Neural crest cell (in vitro differentiated cells): ENCODE measurements at regions not wholly inside any gene's neighbourhood (a gene's known extent, or its start where the extent isn't known, plus 50 kb on each side); places are given as distances from the start of the nearest gene placed in this dataset.

Experiments
- DNase-seq: peaks from one replicate; pipeline ENCODE4 v3.0.0; 2021; ENCODE audit warnings: low read depth, mixed read lengths, low spot score
- H3K27ac Mint-ChIP-seq: one replicate; pipeline ENCODE4 v1.8.0; 2021; ENCODE audit warnings: mild to moderate bottlenecking, mixed read lengths; ENCODE audit not compliant: unreplicated experiment
- H3K27me3 Mint-ChIP-seq: 2 replicates; pipeline ENCODE4 v1.8.0; 2021; ENCODE audit warnings: low read depth, mild to moderate bottlenecking, mixed read lengths
- H3K36me3 Mint-ChIP-seq: 2 replicates; pipeline ENCODE4 v1.8.0; 2021; ENCODE audit warnings: low read depth, mild to moderate bottlenecking, mixed read lengths
- H3K4me1 Mint-ChIP-seq: 2 replicates; pipeline ENCODE4 v1.8.0; 2021; ENCODE audit warnings: mixed read lengths
- H3K4me3 Mint-ChIP-seq: one replicate; pipeline ENCODE4 v1.8.0; 2021; ENCODE audit warnings: mild to moderate bottlenecking, mixed read lengths
- H3K9me3 Mint-ChIP-seq: 2 replicates; pipeline ENCODE4 v1.8.0; 2021; ENCODE audit warnings: mixed read lengths
- TF ChIP-seq, protein P1 (sequence below): fragments of 200-600 bp; sonication (generic); conservative IDR thresholded peaks from 2 replicates; pipeline ENCODE4 v1.5.0; 2021; ENCODE audit warnings: antibody characterized with exemption, mild to moderate bottlenecking

DNA sequence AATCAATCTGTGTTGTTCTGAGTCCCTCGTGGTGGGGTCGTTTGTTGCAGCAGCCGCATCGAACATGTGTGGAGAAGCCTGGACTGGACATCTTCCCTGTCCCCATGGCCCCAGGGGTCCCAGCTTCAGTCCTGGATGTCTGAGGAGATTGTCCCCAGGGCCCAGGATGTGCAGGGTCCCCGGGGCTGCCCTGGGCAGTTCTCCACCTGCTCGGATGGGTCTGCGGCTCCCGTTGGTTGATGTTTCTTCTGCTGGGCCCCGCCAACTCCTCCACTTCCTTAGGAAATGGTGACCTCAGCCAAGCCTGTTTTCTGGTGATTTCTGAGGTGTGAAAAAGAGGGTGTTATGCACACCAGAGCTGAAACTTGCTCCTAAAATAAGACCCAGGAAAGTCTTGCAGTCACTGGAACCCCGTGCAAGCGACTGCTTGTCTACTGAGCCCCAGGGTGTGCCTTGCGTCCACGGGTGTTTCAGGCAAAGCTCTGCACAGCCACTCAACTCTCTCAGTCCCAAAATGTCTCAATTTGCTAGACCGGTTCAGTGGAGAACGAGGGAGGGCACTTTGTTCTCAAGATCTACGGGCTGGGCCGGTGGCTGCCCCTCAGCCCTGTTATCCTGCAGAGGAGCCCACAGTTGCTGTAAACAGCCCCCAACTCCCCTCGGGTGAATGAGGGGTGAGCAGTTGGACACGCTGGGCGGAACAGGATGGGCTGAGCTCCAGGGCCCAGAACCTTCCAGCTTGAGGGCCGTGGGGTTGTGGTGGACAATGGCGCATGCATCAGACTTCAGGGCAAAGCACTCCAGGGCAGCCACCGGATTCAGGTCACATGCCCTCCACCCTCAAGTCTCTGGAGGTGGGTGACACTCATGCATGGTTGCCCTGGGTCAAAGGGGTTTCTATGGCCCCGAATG is 66.7 kb upstream of the OLFM1 start:
- no peak for DNase-seq
- peaks cover 8% of the 10 kb centered on the region for H3K4me1 Mint-ChIP-seq
- peaks cover 2% of the 10 kb centered on the region for H3K9me3 Mint-ChIP-seq
- H3K27me3 Mint-ChIP-seq: peaks cover 4% of the 10 kb centered on the region
- TF ChIP-seq, protein P1, sequence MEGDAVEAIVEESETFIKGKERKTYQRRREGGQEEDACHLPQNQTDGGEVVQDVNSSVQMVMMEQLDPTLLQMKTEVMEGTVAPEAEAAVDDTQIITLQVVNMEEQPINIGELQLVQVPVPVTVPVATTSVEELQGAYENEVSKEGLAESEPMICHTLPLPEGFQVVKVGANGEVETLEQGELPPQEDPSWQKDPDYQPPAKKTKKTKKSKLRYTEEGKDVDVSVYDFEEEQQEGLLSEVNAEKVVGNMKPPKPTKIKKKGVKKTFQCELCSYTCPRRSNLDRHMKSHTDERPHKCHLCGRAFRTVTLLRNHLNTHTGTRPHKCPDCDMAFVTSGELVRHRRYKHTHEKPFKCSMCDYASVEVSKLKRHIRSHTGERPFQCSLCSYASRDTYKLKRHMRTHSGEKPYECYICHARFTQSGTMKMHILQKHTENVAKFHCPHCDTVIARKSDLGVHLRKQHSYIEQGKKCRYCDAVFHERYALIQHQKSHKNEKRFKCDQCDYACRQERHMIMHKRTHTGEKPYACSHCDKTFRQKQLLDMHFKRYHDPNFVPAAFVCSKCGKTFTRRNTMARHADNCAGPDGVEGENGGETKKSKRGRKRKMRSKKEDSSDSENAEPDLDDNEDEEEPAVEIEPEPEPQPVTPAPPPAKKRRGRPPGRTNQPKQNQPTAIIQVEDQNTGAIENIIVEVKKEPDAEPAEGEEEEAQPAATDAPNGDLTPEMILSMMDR: no peak
- H3K36me3 Mint-ChIP-seq: no peaks in the 10 kb centered on the region
- no peak overlapping the region for H3K27ac Mint-ChIP-seq
- no peak overlapping the region for H3K4me3 Mint-ChIP-seq

DNA sequence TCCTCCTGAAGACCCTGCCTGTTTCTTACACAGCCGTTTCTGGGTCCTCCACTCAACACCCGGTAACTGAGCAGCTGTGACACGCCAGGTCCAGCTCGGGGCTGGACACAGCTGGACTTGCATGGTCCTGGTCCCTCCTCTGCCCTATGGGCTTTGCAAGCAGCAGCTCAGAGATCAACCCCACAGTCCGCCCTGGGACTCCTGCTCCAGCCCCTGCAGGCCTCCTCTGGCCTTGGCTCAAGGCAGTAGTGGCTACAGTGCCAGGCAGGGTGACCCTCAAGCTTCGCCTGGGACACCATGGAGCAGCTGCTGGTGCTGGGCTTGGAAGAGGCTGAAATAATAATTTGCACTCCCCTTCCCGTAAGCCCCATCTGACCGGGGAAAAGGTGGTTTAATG is 66.1 kb upstream of the OLFM1 start:
- H3K27me3 Mint-ChIP-seq: peaks cover 4% of the 10 kb centered on the region

DNA sequence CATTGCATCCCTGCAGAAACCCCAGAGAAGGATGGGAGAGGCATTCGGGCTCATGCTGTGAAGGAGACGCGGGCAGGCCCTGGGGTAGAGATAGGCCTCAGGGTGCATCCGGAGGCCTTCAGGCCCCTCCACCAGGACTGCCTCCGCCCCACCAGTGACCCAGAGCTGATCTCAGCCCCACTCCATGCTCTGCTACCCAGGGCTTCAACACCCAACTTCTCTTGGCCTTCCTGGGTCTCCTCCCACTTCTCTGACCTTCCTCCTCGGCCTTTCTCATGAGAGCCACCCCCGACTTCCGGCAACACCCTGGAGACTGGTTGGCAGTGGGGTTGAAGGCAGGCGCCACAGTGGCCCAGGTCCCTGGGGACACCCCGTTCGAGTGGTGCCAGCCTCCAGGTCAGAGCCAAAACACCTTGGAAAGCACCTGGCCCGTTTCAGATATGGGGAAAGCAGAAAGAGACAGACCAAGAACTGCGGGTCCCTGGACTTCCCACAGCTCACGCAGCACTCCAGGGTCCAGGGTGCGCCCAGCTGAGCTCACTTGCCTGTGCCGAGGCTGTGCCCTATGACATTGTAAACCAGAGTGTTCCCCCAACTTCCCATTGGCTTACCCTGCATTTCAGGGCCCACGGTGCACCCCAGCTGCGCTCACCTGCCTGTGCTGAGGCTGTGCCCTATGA is 65.1 kb upstream of the OLFM1 start:
- DNase-seq: no peak
- Mint-ChIP-seq H3K4me1 (peaks cover 8% of the 10 kb centered on the region), H3K4me3 (no peak overlapping the region), H3K36me3 (no peaks in the 10 kb centered on the region), H3K27ac (no peak overlapping the region), H3K9me3 (peaks cover 2% of the 10 kb centered on the region), H3K27me3 (peaks cover 6% of the 10 kb centered on the region)
- TF ChIP-seq, protein P1: no peak

More for the DNA sequence above, 66.1 kb upstream of the OLFM1 start:
- Mint-ChIP-seq H3K4me3 (no peak overlapping the region), H3K36me3 (no peaks in the 10 kb centered on the region), H3K27ac (no peak overlapping the region), H3K4me1 (peaks cover 8% of the 10 kb centered on the region), H3K9me3 (peaks cover 2% of the 10 kb centered on the region)
- no peak for DNase-seq
- TF ChIP-seq, protein P1: no peak

DNA sequence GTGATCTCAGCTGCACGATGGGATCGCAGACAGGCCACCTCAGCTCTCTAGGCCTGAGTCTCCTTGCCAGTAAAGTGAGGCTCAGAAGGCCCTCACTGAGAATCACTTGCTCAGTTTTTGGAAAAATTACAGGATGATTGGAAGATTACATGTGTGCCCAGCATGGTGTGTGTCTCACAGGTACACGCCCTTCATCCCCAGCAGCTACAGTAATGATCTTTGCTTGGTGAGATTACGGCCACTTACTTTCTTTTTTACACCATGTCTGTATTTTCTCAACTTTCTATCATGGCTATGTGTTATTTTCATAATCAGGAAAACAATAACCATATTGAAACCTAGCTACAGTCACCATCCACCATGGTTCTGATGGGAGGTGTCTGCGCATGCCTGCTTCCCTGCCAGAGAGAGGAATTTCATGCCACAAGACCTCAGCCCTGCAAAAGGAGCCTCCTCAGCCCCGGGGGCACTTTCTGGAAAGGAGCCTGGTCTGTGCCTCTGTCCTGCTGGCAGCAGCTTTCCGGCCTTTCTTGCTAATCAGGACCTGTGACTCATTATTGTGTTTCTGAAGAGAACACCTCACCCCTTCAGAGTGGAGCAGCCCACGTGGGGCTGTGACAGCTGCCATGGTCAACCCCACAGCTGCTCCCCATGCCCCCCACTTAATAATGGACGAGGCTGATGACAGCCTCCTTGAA is 64.2 kb upstream of the OLFM1 start:
- H3K4me3 Mint-ChIP-seq: no peak overlapping the region
- H3K9me3 Mint-ChIP-seq: peaks cover 2% of the 10 kb centered on the region
- peaks cover 8% of the 10 kb centered on the region for H3K4me1 Mint-ChIP-seq
- H3K27me3 Mint-ChIP-seq: peaks cover 6% of the 10 kb centered on the region
- no peak for DNase-seq
- no peak overlapping the region for H3K27ac Mint-ChIP-seq
- TF ChIP-seq, protein P1: no peak
- H3K36me3 Mint-ChIP-seq: no peaks in the 10 kb centered on the region

DNA sequence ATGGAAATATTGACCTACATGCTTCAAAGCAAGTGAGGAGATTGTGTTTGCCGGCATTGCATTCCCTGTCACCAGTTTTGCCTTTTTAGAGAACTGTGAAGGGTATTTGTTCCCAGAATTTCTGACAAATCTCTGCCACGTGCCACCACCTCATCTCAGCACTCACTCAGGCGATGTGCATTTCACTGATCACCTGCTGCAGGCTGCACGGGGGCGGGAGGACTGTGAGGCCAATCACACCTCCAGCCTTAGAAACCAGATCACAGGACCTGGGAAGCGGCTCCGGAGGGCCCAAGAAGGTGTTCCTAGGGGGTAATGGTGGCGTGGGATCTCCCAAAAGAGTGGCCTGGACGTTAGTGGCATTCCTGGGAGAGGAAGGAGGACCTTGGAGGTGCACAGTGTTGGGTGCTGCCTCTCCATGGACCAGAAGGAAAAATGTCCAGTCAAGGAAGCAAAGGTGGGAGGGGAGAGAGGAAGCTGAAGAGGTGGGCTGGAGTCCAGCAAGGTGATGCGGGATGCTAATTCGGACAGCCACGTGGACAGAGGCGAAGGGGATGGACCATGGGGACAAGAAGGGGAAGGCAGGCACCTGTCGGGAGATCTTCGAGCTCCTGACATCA is 63.6 kb upstream of the OLFM1 start:
- Mint-ChIP-seq H3K4me3 (no peak overlapping the region), H3K36me3 (no peaks in the 10 kb centered on the region), H3K9me3 (peaks cover 2% of the 10 kb centered on the region), H3K27me3 (peaks cover 6% of the 10 kb centered on the region), H3K27ac (no peak overlapping the region), H3K4me1 (peaks cover 8% of the 10 kb centered on the region)
- no peak for DNase-seq
- TF ChIP-seq, protein P1: no peak
